HG03378 (cell line): ENCODE measurements at regions not wholly inside any gene's neighbourhood (a gene's known extent, or its start where the extent isn't known, plus 50 kb on each side); places are given as distances from the start of the nearest gene placed in this dataset.

ENCODE experiments used
- ATAC-seq: cut with Tn5 transposase; IDR thresholded peaks from one replicate; pipeline ENCODE4 v1.9.1; 2021; ENCODE audit warnings: mild to moderate bottlenecking, moderate library complexity; ENCODE audit not compliant: unreplicated experiment

DNA sequence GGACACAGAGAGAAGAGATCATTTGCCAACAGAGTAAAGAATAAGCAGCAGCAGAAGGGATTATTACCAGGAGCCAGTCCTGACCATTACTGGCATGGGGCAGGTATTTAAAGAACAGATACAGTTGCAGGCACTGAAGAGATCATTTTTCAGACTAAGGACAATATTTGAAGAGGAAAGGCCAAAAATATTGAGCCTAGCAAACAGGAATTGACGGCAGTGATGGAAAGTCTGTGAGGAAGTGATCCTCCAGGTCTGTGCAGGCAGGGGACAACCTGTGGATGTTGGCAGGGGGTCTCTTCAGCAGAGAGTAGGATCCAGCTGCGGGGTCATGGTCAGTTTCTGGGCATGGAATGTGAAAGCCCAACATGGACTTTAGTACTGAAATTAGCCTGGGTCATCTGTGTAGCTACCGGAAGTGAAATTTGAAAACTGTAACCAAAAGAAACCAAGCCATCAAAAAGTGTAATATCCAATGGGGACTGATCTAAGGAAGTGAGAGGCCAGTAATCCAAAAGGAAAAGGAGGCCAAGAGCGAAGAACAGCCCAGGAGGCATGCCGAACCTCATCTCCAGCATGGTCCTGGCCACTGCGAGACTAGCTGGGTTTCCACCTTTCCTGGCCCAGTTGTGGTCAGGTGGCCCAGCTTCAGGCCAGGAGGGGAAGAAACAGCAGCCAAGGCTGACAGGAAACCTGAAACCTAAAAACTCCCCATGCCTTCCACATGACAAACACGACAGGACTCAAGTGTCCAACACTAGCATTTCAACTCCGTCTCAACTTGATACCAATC, 115.1 kb upstream of the TNFAIP3 start:
- no peak for ATAC-seq

DNA sequence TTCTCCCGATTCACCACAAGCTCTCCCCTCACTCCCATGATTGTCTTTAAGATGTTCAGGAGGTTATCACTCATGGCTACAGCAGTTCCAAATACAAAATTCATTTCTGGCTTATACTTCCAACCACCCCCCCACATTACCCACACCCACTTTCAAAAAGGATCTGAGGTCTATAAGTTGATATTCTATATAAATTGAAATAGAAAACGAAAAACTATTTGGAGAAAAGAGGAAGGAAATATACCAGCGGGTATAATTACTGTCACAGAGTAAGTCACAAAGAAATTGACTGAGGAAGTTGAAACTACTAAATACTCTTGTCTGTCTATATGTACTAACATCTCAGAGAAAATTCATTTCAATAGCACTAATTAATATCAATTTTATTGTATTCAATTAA, 112.7 kb upstream of the TNFAIP3 start:
- peak; percentile 64 for ATAC-seq

DNA sequence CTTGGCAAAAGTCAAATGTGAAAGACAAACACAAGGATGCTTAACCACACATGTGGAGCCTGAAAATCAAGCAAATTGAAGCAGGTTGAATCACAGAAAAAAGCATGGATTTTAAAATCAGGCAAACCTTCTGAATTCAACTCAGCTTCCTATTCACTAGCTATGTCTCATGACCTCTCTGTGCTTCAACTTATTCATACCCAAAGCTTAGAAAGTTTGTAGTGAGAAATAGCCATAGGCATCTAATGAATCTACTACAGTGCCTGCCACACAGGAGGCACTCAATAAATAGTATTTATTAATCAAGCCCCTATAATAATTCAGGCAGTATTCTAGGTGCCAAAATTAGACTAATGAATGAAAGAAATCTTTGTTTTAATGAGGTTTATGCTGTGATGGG, 112.2 kb upstream of the TNFAIP3 start:
- no peak for ATAC-seq

DNA sequence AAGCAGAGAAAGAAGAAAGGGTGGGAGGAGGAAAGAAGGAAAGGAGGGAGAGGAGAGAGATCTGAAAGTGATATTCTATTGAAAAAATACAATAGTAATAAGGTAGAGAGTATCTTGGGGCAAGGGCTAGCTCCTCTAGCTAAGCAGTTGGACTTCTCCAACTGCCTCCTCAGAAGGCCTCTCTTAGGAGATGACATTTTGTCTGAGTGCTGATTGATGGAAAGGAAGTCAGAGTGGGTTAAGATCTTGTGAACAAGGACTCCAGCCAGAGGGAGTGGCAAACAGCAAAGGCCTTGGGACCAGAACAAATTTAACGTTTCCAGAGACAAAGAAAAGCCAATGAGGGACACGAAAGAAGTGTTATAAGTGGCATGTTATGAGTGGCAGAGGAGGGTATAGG, 111.8 kb upstream of the TNFAIP3 start:
- no peak for ATAC-seq

DNA sequence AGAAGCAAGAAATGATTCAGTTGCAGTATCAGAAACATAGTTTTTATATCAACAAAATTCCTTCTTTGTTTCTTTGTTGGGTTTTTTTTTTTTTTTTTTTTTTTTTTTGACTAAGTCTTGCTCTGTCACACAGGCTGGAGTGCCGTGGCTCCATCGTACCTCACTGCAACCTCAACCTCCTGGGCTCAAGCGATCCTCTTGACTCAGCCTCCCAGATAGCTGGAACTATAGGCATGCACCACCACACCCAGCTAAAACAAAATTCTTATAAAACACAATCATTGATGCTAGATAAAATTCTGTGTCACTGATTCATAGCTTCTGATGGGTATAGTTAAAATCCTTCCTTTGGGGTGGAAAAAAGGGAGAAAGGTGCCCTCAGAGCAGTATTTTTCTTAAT, 110.3 kb upstream of the TNFAIP3 start:
- no peak for ATAC-seq

DNA sequence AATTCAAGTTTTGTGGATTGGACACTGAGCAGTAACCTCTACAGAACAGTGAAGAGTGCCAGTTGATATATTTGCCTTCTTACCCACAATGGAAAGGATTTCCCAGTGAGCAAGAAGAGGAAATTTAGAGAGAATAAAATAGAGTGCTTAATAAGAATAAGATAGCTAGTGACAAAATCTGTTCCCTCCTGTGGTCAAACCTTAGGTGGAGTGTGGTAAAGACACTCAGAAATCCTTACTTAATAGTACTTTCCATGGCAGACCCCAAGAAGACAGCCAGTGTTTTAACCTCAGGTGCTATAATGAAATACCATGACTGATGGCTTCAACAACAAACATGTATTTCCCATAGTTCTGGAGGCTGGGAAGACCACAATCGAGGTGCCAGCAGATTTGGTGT, 108.4 kb upstream of the TNFAIP3 start:
- ATAC-seq, result no peak

DNA sequence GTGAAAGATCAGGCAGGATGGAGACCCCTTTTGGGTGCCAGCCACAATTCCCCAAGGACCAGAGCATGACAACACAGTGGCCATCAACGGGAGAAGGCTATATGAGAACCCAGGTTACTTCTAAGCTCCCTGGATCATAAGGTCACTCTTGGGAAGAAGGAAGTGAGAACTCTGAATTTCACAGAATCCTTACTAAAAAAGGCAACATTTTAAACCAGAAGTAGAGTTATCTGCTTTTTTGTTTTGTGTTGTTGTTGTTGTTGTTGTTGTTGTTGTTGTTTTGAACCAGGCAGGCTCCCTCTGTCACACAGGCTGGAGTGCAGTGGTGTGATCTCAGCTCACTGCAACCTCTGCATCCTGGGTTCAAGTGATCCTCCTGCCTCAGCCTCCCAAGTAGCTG, 107.4 kb upstream of the TNFAIP3 start:
- ATAC-seq, result no peak

DNA sequence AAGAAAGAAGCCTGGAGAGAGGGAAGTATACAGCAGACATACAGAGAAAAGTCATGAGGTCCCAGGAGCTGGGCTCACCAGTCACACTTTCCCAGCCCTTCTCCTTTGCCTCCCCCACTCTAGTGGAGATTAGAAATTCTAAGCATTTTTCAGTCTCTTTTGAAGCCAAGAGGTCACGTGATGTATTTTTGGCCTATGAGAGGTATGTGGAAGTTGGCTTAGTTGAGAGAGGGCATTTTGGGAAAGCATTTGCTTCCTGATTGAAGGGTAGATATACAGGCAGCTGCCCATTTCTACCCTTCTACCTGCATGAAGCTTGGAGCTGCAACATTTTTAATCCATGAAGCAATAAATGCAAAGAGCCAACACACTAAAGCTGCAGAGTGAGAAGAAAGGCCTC, 106.0 kb upstream of the TNFAIP3 start:
- ATAC-seq, result no peak

DNA sequence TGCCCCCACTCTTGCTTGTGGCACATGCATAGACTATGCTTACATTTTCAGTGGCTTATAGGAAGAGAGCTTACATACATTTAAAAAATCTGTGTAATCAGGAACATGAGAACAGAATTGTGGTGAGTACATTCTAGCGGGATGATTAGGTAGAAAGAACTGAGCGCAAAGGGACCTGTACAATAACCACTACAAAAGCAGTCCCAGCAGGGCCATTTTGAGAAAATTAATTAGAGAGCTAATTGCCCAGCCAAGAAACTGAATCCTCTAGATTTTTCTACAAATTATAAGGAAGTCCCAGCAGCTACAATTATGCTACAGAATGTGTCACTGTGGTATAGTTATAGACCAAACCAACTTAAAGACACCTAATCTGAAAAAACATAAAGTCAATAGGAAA, 105.6 kb upstream of the TNFAIP3 start:
- ATAC-seq, result no peak

DNA sequence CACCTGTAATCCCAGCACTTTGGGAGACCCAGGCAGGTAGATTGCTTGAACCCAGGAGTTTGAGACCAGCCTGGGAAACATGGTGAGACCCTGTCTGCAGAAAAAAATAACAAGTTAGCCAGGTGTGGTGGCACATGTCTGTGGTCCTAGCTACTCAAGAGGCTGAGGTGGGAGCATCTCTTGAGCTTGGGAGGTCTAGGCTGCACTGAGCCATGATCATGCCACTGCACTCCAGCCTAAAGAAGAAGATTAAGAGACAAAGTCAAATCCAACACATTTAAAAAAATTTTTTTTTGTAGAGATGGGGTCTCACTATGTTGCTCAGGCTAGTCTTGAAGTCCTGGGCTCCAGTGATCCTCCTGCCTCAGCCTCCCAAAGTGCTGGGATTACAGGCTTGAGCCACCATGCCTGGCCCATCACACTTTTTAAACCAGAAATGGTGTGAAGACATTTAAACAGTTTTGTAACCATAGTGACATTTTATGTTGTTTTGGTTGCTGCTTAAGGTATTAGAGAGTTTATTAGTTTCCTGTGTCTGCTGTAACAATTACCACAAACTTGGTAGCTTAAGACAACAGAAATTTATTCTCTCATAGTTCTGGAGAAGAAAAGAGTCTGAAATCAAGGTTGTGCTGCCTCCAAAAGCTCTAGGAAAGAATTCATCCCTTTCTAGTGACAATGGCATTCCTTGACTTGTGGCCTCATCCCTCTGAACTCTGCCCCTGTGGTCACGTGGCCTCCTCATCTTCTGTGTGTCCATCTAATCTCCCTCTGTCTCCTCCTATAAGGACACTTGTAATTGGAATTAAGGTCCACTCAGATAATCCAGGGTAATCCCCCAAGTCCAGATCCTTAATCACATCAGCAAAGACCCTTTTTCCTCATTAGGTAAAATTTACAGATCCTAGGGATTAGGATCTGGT, 104.6 kb upstream of the TNFAIP3 start:
- no peak for ATAC-seq

DNA sequence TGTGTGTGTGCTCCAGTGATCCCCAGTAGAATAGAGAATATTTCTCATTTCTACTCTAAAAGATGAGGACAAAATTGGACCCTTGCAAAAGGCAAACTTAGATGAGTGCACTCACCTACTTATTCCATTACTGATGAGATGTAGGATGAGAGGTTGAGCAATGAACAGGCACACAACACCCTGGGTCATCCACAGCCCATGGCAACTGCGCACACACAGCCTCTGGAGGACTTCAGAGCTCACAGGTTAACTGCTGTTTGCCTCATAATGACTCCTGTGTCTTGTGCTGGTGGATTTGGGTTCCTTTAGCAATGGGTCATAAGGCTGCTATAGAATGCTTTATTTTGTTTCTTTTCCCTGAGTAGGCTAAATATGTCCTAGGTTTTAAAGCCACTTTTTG, 103.6 kb upstream of the TNFAIP3 start:
- no peak for ATAC-seq

DNA sequence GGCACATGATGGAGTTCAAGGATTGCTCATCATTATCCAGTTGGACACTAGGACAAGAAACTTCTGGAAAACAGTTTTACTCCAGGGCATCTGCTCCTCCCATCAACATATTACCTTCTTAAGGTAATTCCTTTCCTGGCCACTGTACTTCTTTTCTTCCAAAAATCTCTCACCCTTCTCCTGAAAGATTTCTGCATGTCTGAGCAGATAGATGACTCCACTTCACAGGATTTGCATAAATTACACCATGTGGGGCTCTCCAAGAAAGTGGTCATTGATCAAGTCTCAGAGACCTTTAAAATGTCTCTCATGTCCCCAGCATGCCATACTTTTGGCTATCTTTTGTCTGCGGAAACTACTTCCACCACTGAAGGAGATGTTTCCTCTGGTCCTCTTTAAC, 103.2 kb upstream of the TNFAIP3 start:
- ATAC-seq, result no peak

DNA sequence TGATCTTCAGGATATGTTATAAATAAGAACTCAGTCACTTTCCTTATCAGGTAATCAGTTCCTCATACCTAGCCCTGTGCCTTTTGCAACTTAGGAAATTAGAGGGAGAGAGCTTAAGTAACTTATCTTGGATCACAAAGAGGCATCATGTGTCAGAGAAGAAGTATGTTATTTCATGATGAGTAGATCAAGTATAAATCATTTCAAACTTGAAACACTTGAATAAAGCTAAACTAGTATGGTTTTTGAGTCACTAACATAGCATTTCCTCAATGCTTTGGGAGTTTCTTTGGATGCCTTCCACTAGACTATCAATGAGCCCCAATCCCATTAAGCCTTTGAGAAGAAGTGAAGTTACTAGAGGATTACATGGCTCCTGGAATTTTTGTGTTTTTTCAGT, 102.6 kb upstream of the TNFAIP3 start:
- ATAC-seq, result no peak

DNA sequence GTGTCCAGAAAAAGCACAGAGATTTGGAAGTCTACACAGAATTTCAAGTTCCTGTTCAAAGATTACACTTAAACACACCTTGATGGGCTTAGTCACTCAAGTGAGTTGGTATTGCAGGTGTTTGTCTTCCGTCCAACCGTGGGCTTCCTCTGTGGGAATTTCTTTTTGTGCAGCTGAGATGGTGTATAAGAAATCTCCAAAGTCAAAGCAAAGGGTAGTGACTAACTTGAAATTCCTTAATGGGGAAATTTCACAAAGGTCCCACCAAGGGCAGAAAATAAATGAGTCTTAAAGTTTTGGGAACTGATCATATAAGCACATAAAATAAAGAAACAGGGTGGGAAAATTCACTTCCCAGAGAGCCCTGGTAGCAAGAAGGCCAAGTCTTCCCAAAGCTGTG, 102.0 kb upstream of the TNFAIP3 start:
- no peak for ATAC-seq

DNA sequence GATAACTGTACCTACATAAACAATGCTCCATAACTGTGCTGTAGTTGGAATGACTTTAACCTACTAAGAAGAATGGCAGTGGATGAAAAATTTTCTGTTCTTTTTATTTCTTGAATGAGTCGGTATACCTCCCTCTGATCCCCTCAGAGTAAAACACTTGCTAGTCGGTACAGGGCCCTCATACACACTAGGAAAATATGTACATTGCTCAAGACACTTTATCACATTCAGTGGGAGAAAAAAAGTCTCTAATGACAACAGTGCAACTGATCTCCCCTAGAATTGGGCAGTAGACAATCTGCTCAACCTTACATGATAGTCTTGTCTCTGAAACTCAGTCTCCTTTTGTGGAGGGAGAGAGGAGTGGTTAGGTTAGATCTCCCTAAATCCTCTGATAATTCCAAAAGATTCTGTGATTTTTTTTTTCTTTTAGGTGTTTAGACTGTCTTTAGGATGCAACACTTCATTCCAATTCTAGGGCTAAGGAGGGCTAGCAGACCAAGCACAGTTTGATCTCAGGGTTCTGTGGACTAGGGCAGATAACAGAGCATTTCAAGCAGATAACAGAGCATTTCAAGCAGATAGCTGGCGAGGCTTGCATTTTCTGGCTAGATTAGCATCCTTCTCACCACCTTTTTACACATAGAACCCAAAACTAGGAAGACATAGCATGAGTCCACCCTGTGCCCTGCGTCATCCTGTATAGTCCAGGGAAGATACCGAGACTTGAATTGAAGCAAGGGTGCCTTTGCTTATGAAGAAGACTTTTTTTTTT, 100.3 kb upstream of the TNFAIP3 start:
- ATAC-seq, result no peak

DNA sequence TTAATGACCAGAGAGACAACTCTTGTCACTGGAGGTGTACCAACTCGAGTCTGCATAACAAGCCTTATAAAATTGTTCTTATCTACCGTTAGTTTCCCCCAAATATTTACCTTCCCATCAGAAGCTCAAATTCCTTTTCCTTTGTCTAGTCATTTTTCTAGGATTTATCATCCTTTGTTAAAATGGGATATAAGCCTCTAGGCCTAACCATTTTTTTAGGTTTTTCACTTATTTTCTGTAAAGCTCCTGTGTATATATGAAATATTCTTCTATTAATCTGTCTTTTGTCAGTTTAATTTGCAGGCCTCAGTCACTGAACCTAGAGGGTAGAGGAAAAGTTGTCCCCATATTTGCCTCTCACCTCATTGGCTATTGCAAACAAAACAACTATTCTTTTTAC, 99.6 kb upstream of the TNFAIP3 start:
- ATAC-seq, result no peak

DNA sequence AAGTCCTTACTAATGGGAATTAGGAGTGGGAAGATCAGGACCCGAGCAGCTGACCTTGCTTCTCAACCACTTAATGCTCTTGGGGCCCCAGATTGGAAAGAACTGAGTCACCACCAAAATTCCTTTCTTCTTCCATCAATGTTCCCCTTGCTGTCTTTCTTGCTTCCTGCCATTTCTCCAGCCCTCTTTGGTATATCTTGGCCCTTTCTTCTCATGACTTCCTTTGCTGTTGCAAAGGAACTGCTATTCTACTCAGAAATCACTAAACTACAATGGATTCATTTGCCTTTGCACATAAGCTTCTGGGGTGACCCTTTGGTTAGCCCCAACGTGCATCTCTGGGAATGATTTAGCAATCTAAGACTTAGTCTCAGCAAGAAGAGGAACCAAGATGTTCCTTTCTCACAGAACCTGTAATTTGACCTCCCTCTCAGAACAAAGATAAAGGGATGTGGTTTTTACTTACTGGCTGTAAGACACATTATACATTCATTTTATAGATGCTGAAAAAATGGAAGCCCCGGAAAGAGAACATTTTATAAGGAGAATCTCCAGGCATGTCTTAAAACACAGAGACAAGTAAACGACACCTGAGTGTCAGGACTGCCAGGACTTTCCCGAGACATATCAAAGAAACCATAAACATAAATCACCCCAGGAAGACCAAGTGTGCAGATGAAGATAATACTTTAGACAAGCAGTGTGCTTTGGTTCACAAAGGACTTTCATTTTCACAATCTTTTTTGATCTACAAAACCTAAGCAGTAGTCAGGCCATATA, 99.0 kb upstream of the TNFAIP3 start:
- ATAC-seq, result peak; percentile 77

DNA sequence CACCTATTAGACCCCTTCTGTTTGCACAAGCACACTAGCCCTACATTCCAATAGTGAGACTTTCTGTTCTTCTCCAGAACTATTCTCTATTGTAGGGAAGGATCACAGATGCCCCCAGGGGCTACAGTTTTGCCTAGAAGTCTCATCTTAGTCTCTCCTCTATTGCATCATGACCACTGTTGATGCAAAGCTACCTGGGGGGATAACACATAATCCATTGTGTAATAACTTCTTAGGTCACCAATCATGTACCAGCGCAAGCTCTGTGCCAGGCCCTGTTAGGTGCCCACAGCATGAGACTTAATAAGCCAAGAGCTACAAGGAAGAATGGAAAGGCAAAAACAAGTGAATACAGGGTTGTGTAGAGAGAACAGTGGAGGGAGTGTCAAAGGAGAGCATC, 98.1 kb upstream of the TNFAIP3 start:
- ATAC-seq, result no peak

DNA sequence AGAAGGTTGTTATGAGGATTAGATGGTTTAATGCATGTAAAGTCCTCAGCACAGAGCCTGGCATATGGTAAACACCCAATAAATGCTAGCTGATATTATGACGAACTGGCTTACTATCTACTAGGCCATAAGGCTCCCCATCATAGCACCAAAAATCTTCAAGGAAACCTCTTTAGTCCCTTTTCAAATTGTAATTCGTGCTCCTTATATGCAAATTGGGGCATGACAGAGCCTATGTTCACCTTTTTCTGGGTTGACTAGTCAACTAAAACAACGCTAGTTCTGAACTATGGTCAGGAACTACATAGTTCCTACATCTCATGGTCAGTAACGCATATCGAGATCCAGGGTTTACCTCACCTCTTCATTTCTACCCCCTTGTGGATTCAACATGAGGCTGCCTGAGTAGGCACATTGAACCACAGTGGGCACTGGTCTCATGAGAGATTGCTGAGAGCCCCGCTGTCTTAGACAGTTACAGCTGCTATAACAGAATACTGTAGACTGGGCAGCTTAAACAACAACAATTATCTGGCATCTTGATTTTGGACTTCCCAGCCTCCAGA, 97.2 kb upstream of the TNFAIP3 start:
- ATAC-seq, result no peak

DNA sequence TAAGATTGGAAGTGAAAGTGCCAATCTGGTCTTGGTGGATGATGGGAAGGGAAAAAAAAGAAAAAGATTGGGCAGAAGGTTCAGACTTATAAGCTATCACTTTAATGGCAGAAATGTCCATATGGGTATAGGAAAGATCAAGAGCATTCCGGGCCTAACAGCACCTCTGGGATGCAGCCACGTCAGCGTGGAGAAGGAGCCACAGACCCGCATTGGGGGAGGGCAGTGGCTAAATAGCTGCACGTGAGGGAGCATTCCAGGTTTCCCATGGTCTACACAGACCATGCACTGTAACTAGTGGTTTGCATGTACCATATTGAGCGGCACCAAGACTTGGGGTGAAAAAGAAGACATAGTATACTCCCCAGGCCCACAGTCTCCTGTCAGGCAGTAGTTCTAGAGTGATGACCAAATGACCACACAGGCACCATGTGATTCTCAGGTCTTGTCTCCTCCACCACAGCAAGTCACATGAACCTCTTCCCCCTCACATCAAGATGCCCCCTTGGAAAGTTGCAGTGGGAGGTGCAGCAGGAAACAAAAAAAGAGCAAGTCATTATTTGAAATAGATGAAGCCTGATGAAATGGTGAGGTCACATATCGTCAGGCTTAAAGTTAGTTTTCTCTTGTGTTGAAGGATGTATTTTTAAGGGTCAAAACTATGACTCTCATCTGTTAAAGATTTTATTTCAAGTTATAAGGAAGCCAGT, 94.4 kb upstream of the TNFAIP3 start:
- ATAC-seq, result no peak
